NCI-H2081 treated with DMSO at 0.1 percent for 48 hours (cell line): ENCODE measurements at regions not wholly inside any gene's neighbourhood (a gene's known extent, or its start where the extent isn't known, plus 50 kb on each side); places are given as distances from the start of the nearest gene placed in this dataset.

Experiments
- DNase-seq: peaks from one replicate; lab custom pipeline; 2025; lab: John Stamatoyannopoulos, UW

DNA sequence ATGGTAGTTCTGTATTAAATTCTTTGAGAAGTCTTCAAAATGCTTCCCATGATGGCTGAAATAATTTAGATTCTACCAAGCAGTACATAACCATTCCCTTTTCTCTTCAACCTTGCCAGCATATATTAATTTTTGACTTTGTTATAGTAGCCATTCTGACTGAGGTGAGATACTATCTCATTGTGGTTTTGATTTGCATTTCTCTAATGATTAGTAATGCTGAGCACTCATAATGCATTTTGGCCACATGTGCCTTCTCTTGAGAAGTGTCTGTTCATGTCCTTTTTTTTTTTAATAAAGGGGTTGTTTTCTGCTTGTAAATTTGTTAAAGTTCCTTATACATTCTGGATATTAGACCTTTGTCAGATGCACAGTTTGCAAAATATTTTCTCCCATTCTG, 173.9 kb downstream of the CALCRL start:
- DNase-seq = no peak

DNA sequence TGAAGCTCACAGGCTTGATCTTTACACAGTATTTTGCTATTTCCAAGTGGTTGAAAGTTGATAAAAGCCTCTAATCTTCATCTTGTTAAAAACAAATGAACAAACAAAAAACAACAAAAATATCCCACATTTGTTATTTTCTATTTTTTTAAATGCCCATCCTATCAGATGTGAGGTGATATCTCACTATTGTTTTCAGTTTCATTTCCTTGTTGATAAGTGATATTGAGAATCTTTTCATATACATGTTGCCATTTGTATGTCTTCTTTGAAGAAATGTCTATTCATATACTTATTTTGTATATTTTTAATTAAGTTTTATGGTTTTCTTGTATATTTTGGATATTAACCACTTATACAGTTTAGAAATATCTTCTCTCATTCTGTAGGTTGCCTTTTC, 175.8 kb downstream of the CALCRL start:
- no peak for DNase-seq

DNA sequence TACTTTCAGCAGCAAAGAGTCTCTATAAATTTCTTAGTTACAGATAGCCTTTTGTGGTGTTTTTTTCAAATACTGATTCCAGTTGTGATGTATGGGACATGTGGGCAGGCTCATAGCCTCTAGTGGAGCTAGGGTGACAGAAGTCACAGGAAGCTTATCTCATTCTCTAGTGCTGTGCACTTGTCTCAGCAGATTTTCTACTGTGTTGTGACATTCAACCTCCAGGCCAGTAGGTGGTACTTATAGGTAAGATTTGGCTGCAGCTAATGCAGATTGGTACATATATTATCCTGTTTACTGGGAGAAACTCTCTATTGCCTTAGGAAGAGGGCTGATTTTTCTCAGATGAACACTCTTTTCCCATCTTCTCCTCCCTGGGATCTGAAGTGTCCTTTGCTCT, 176.2 kb downstream of the CALCRL start:
- no peak for DNase-seq

- no peak for DNase-seq
Observed at GRCh38 chr2:187266645-187267044, 181.4 kb downstream of the CALCRL start.

GRCh38 chr2:187266147-187266546, 181.9 kb downstream of the CALCRL start:
- DNase-seq = no peak

- no peak for DNase-seq
Observed at GRCh38 chr2:187264612-187265011, 183.4 kb downstream of the CALCRL start.

DNA sequence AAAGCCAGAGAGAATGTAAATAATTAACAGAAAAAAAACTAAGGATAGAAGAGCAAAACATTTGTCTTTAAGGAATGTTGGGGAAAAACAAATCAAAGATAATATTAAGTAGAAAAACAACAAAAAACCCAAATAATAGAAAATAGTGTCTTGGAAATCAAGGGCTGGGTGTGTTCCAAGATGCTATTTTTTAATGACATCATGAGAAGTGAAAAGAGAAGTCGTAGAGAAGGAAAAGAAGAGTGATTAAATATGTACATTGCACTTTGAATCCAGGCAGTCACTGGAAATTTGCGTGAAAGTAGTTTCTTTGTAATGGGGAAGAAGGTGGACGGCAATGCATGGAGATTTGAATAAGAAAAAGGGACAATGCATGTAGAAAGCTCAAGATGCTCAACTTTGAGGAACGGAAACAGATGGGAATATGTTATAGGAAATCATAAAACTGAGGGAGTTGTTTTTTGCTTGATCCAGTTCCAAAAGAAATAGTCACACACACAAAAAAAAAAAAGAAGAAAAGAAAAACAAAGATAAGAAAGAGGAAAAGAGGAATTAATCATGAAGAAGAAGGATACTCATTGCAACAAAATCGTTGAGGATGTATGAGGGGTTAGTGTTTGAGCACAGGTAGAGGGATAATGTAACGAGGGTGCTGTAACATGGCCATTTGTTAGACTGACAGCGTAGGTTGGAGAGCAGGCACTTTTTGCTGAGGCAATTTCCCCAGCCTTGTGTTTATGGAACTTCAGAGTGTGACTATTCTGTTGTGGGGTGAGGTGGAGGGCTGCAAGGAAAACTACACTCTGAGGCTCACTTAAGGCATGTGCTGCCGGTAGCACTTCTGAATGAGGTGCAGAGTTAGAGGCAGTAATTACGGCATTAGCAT, 184.1 kb downstream of the CALCRL start:
- DNase-seq = no peak

DNA sequence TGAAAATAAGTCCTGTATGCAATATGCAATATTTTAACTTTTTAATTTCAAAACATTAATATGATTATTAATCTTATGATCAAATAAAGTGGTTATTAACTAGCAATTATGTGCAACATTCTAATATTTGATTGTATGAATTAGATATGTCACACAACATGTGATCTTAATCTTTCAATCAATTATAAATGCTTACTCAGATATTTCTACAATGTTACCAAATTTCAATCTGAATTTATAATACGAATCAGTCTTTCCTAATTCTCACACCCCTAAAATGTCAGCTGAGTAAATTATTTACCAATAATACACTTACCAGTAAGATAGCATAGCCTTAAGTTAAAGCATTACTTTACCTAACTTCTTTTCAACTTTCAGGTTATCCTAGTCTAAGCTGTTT, 186.3 kb downstream of the CALCRL start:
- DNase-seq = no peak

GRCh38 chr2:187252063-187252462, 196.0 kb downstream of the CALCRL start:
- no peak for DNase-seq

DNA sequence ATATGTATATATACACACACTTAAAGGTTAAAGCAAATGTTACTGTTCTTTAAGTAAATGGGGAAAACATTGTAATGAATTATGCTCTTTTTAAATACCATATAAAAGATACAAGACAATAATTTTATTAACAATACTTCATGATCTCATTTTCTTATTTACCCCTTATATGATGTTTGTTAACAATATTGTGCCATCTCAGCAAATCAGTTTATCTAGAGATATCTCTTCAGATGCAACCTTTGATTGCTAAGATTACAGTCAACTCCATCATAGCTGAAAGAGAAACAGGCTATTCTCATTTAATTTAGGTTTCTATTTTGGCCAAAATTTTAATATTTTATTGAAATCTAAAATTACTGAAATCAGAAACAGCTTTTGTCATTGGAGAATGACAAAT, 197.9 kb downstream of the CALCRL start:
- no peak for DNase-seq

DNA sequence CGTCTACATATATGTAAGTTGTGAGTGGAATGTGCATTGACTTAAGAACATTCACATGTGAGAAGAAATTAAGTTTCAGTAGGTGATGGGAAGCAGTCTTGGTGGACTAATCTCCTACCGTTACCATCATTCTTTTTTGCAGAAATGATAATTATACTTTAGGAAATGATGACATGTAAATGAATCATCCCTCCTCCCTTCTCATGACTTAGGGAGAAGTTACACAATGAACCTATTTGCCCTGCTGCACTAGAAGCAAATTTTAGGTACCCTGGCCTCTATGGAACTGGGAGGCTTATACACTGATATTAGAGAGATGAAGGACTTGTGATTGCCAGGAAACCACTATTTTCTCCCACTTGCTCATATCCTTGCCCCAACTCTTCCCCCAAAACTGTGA, 214.2 kb downstream of the CALCRL start:
- DNase-seq = no peak

- no peak for DNase-seq
Observed at GRCh38 chr2:187232749-187233148, 215.3 kb downstream of the CALCRL start.

GRCh38 chr2:187230088-187230487, 218.0 kb downstream of the CALCRL start:
- no peak for DNase-seq

DNA sequence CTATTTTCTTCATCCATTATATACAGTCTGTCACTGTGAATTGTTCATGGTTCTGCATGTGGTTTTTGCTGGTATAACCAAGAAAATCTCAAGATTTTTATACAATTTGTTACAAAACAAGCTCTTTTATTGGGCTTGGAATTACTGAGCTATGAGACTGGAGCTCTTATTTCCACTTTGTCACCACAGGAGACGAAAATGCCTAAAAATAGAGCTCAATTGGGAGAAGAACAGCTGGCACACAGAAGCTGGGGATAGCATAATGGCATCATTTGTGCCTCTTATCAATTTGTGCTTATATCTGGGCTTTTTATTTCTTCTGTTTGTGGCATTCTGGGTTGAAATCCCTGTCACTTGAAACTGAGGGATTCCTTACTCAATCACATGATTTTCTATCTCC, 219.1 kb downstream of the CALCRL start:
- no peak for DNase-seq

- DNase-seq = no peak
Observed at GRCh38 chr2:187224989-187225388, 223.1 kb downstream of the CALCRL start.

GRCh38 chr2:187220071-187220470, 228.0 kb downstream of the CALCRL start:
- no peak for DNase-seq

DNA sequence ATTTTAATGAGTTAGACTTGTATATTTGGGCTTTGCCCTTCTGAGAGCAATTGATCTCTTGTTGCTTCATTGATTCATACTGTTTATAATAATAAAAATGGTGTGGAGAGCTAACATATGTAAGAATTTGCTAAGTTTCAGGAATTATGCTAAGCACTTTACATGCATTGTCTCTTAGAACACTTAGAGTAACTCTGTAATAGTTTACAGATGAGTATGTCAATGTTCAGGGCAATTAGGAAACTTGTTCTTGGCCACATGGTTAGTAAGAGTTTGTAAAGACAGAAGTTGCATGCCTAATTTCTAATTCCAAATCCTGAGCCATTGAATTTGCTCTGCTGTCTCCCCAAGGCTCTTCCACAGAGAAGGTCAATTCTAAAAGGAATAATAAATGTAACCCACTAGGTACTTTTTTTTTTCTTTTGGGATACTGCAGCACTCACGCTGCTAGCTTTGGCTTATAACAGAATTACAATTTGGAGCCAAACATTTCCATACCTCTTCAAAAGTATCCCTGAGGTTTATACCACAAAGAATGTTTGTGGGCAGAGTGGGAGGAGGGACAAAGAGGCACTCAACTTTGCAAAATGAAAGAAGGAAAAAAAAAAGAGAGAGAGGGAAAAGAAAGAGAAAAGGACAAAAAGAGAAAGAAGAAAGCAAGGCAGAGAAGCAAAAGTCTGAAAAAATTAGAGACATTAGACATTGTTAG, 232.4 kb downstream of the CALCRL start:
- DNase-seq = no peak

DNA sequence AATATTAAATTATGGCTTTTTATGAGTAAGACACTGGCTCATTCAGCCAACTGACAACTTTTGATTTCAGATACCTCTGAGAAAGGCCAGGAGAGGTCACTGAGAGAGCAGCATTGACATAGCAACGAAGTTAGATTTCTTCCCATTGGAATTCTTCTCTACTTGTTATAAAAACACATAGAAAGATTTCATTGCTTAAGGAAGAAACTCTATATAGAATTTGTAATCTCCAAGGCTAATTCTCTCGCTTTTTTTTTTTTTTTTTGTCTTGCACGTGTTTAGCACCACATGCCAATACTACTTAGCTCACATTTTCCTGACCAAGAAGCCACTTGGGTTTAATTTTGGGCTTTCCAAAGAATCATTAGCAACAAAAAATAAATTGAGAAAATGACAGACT, 233.7 kb downstream of the CALCRL start:
- no peak for DNase-seq

DNA sequence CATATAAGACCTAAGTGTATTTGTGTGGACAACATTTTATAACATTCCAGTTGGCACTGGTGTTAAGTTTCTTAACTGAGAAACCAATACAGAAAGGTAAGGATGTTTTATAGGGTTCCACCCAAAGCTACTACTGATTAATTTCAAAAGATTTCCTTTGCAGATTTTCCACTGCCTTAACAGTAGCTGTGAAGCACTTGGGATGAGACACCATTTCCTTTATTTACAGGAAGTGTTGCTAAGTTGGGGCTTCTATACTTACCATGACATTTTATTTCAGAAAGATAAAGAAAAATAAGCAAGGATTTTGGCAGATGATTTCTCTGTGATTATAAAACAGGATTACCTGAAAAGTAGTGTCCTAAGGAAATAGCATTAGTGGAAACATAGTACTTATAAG, 234.3 kb downstream of the CALCRL start:
- DNase-seq = no peak

GRCh38 chr2:187210726-187211125, 237.3 kb downstream of the CALCRL start:
- no peak for DNase-seq

GRCh38 chr2:187208199-187208785, 239.8 kb downstream of the CALCRL start:
- DNase-seq = no peak

GRCh38 chr2:187207126-187207525, 240.9 kb downstream of the CALCRL start:
- no peak for DNase-seq

DNA sequence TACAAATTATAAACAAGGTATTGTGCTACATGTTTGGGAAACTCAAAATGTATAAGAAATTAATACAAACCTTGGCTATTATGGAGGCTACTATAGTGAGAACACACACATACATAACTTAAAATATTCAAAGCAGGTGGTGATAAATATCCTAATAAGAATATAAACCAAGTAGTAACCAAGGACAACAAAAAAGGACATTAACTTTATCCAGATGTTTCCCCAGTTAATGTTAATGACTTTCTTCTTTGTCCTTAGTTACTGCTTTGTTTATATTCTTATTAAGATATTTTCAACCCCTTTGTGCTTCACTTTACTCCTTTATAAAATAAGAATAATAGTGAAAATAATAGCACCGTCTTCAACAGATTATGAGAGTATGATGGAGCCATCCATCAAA, 241.6 kb downstream of the CALCRL start:
- DNase-seq = no peak
